ENCODE measurements at regions not wholly inside any gene's neighbourhood (a gene's known extent, or its start where the extent isn't known, plus 50 kb on each side); places are given as distances from the start of the nearest gene placed in this dataset.

DNA sequence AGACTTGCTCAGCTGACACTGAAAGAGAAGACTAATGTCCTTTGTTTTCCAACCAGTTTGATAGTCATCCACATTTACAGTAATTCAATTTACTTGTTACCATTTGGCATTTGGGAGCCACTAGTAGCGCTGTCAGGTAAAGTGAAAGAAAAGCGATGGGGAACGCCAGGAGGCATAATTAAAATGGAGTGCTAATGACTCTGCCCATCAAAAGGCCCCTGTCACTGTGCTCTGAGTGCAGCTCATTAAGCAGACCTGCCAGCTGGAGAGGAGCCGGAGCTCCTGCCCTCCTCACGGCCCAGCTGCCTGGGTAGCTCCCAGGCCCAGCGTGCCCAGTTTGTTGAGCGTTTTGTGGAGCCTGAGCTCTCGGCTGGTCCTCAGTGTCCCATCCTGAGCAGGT is 463.6 kb upstream of the CCDC196 start:
- H2AFZ ChIP-seq: no peak overlapping the region
- TF ChIP-seq STAT1 (IDR thresholded peaks at IDR 0.05; ENCODE audit: unreplicated experiment) (no peak), ZNF114 (CRISPR knock-in tag; IDR thresholded peaks at IDR 0.05) (no peak), POLR2AphosphoS5 (IDR thresholded peaks at IDR 0.05; ENCODE audit: low read depth) (no peak), ZNF331 (CRISPR knock-in tag; IDR thresholded peaks at IDR 0.05; ENCODE audit: low read depth) (no peak), EZH2 (IDR thresholded peaks at IDR 0.05; ENCODE audit: low read depth, unreplicated experiment) (no peak), NANOG (IDR thresholded peaks at IDR 0.05; ENCODE audit: borderline replicate concordance) (no peak), CREB1 (CRISPR knock-in tag; IDR thresholded peaks at IDR 0.05; ENCODE audit: low read depth) (no peak), JUNB (IDR thresholded peaks at IDR 0.05; ENCODE audit: unreplicated experiment) (no peak)
- TF ChIP-seq, protein P1, sequence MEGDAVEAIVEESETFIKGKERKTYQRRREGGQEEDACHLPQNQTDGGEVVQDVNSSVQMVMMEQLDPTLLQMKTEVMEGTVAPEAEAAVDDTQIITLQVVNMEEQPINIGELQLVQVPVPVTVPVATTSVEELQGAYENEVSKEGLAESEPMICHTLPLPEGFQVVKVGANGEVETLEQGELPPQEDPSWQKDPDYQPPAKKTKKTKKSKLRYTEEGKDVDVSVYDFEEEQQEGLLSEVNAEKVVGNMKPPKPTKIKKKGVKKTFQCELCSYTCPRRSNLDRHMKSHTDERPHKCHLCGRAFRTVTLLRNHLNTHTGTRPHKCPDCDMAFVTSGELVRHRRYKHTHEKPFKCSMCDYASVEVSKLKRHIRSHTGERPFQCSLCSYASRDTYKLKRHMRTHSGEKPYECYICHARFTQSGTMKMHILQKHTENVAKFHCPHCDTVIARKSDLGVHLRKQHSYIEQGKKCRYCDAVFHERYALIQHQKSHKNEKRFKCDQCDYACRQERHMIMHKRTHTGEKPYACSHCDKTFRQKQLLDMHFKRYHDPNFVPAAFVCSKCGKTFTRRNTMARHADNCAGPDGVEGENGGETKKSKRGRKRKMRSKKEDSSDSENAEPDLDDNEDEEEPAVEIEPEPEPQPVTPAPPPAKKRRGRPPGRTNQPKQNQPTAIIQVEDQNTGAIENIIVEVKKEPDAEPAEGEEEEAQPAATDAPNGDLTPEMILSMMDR (conservative IDR thresholded peaks at IDR 0.05; ENCODE audit: low read depth in 2 of 2): no peak
- Mint-ChIP-seq H3K4me1 (no peaks in the 10 kb centered on the region; the same call in 2 of the 3 replicates), H3K27ac (no peak overlapping the region), H3K27me3 (ENCODE audit: insufficient read depth, low read depth, poor library complexity) (no peaks in the 10 kb centered on the region), H3K36me3 (ENCODE audit: low read depth) (no peaks in the 10 kb centered on the region), H3K4me3 (no peak overlapping the region), H3K9me3 (peaks cover under 1% of the 10 kb centered on the region; the same call in 2 of the 3 replicates)
- H3K9me2 ChIP-seq (ENCODE audit: insufficient read depth): peaks cover 2% of the 10 kb centered on the region; the same call in 1 of the 2 replicates
- no peak for ATAC-seq
- no peak for DNase-seq (ENCODE audit: low spot score)
- no peaks in the 10 kb centered on the region for H3K36me3 ChIP-seq (ENCODE audit: insufficient read depth)
- H3K4me2 ChIP-seq: no peak overlapping the region
- H3K79me2 ChIP-seq (replicated peaks; ENCODE audit: insufficient read depth): no peaks in the 10 kb centered on the region
- no peaks in the 10 kb centered on the region for H4K20me1 ChIP-seq (replicated peaks; ENCODE audit: insufficient read depth)
- H3K27ac ChIP-seq (ENCODE audit: low read depth): no peak overlapping the region
- H3K4me1 ChIP-seq (ENCODE audit: insufficient read depth): no peaks in the 10 kb centered on the region
- no peak overlapping the region for H3K4me3 ChIP-seq
- H3K27me3 ChIP-seq (ENCODE audit: insufficient read depth): no peaks in the 10 kb centered on the region
- H3F3A ChIP-seq (replicated peaks; ENCODE audit: low read depth): no peaks in the 10 kb centered on the region

DNA sequence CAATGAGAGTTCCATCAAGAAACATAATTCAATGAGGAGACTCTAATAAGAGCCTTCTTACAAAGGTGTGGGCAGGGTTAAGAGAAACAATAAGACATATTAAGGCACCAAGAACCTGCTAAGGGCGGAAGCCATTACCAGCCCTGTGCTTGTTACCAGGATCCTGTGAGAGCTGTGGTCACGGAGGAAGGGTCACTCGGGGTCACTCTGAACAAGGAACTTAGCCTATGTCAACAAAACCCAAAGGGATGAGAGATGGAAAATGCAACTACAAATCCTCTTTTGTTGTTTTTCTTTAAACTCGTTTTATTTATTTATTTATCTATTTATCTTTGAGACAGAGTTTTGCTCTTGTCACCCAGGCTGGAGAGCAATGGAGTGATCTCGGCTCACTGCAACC is 460.4 kb upstream of the CCDC196 start:
- Histone ChIP-seq H3K27me3 (ENCODE audit: insufficient read depth) (no peaks in the 10 kb centered on the region), H3K4me1 (ENCODE audit: insufficient read depth) (no peaks in the 10 kb centered on the region), H3K9me2 (ENCODE audit: insufficient read depth) (no peaks in the 10 kb centered on the region), H2AFZ (no peak overlapping the region), H3K79me2 (replicated peaks; ENCODE audit: insufficient read depth) (no peaks in the 10 kb centered on the region), H3K4me2 (no peak overlapping the region), H3K4me3 (no peak overlapping the region), H3F3A (replicated peaks; ENCODE audit: low read depth) (no peaks in the 10 kb centered on the region), H3K36me3 (ENCODE audit: insufficient read depth) (no peaks in the 10 kb centered on the region), H3K27ac (ENCODE audit: low read depth) (no peak overlapping the region), H4K20me1 (replicated peaks; ENCODE audit: insufficient read depth) (no peaks in the 10 kb centered on the region)
- ATAC-seq: no peak
- Mint-ChIP-seq H3K36me3 (ENCODE audit: low read depth) (peaks cover 4% of the 10 kb centered on the region; the same call in 2 of the 3 replicates), H3K9me3 (peaks cover 19% of the 10 kb centered on the region), H3K4me3 (no peak overlapping the region), H3K27me3 (ENCODE audit: insufficient read depth, low read depth, poor library complexity) (no peaks in the 10 kb centered on the region), H3K27ac (no peak overlapping the region), H3K4me1 (no peaks in the 10 kb centered on the region; the same call in 2 of the 3 replicates)
- no peak for DNase-seq (ENCODE audit: low spot score)
- TF ChIP-seq, protein P2, sequence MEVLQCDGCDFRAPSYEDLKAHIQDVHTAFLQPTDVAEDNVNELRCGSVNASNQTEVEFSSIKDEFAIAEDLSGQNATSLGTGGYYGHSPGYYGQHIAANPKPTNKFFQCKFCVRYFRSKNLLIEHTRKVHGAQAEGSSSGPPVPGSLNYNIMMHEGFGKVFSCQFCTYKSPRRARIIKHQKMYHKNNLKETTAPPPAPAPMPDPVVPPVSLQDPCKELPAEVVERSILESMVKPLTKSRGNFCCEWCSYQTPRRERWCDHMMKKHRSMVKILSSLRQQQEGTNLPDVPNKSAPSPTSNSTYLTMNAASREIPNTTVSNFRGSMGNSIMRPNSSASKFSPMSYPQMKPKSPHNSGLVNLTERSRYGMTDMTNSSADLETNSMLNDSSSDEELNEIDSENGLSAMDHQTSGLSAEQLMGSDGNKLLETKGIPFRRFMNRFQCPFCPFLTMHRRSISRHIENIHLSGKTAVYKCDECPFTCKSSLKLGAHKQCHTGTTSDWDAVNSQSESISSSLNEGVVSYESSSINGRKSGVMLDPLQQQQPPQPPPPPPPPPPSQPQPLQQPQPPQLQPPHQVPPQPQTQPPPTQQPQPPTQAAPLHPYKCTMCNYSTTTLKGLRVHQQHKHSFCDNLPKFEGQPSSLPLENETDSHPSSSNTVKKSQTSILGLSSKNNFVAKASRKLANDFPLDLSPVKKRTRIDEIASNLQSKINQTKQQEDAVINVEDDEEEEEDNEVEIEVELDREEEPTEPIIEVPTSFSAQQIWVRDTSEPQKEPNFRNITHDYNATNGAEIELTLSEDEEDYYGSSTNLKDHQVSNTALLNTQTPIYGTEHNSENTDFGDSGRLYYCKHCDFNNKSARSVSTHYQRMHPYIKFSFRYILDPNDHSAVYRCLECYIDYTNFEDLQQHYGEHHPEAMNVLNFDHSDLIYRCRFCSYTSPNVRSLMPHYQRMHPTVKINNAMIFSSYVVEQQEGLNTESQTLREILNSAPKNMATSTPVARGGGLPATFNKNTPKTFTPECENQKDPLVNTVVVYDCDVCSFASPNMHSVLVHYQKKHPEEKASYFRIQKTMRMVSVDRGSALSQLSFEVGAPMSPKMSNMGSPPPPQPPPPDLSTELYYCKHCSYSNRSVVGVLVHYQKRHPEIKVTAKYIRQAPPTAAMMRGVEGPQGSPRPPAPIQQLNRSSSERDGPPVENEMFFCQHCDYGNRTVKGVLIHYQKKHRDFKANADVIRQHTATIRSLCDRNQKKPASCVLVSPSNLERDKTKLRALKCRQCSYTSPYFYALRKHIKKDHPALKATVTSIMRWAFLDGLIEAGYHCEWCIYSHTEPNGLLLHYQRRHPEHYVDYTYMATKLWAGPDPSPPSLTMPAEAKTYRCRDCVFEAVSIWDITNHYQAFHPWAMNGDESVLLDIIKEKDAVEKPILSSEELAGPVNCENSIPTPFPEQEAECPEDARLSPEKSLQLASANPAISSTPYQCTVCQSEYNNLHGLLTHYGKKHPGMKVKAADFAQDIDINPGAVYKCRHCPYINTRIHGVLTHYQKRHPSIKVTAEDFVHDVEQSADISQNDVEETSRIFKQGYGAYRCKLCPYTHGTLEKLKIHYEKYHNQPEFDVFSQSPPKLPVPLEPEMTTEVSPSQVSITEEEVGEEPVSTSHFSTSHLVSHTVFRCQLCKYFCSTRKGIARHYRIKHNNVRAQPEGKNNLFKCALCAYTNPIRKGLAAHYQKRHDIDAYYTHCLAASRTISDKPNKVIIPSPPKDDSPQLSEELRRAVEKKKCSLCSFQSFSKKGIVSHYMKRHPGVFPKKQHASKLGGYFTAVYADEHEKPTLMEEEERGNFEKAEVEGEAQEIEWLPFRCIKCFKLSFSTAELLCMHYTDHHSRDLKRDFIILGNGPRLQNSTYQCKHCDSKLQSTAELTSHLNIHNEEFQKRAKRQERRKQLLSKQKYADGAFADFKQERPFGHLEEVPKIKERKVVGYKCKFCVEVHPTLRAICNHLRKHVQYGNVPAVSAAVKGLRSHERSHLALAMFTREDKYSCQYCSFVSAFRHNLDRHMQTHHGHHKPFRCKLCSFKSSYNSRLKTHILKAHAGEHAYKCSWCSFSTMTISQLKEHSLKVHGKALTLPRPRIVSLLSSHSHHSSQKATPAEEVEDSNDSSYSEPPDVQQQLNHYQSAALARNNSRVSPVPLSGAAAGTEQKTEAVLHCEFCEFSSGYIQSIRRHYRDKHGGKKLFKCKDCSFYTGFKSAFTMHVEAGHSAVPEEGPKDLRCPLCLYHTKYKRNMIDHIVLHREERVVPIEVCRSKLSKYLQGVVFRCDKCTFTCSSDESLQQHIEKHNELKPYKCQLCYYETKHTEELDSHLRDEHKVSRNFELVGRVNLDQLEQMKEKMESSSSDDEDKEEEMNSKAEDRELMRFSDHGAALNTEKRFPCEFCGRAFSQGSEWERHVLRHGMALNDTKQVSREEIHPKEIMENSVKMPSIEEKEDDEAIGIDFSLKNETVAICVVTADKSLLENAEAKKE (CRISPR knock-in tag; IDR thresholded peaks at IDR 0.05): no peak
- TF ChIP-seq ZNF331 (CRISPR knock-in tag; IDR thresholded peaks at IDR 0.05; ENCODE audit: low read depth): no peak
- TF ChIP-seq, protein P3, sequence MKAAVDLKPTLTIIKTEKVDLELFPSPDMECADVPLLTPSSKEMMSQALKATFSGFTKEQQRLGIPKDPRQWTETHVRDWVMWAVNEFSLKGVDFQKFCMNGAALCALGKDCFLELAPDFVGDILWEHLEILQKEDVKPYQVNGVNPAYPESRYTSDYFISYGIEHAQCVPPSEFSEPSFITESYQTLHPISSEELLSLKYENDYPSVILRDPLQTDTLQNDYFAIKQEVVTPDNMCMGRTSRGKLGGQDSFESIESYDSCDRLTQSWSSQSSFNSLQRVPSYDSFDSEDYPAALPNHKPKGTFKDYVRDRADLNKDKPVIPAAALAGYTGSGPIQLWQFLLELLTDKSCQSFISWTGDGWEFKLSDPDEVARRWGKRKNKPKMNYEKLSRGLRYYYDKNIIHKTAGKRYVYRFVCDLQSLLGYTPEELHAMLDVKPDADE (IDR thresholded peaks at IDR 0.05): no peak
- no peak for TF ChIP-seq JUNB (IDR thresholded peaks at IDR 0.05; ENCODE audit: unreplicated experiment)
